Gastrocnemius medialis (tissue), 4 donors: ENCODE measurements at regions not wholly inside any gene's neighbourhood (a gene's known extent, or its start where the extent isn't known, plus 50 kb on each side); places are given as distances from the start of the nearest gene placed in this dataset.

Experiments used
- ATAC-seq, 2 donors: fragments of 150-250 bp; one replicate each; pipeline ENCODE4 v1.9.1; 2016
- DNase-seq, 2 donors: peaks; one replicate each; pipeline ENCODE4 v3.0.0-alpha.2; 2019
- H3K27ac ChIP-seq, 4 donors: fragments of 200-600 bp; sonication (generic); 1 replicate in 1 of 4; 2 replicates in 3 of 4; pipeline ENCODE4 v1.5.1; 2016 to 2018; ENCODE audit warnings: mild to moderate bottlenecking in 2 of 4, moderate library complexity in 1 of 4
- H3K27me3 ChIP-seq, 3 donors: fragments of 200-600 bp; sonication (generic) in 2 of 3; 1 replicate in 1 of 3; 2 replicates in 2 of 3; pipeline versions ENCODE4 v1.5.1 to v1.6.0; 2016 to 2019; ENCODE audit warnings: mild to moderate bottlenecking in 1 of 3, moderate library complexity in 1 of 3
- H3K36me3 ChIP-seq, 2 donors: fragments of 200-600 bp; sonication (generic) in 1 of 2; one replicate each; pipeline ENCODE4 v1.5.1; 2017 to 2018
- H3K4me1 ChIP-seq, 2 donors: fragments of 200-600 bp; sonication (generic) in 1 of 2; one replicate each; pipeline ENCODE4 v1.5.1; 2016 to 2017; ENCODE audit warnings: mild to moderate bottlenecking in 2 of 2
- H3K4me3 ChIP-seq, 4 donors: fragments of 200-600 bp; sonication (generic) in 3 of 4; 1 replicate in 1 of 4; 2 replicates in 3 of 4; pipeline ENCODE4 v1.5.1; 2016 to 2019; ENCODE audit warnings: mild to moderate bottlenecking in 2 of 4
- H3K9me3 ChIP-seq, 3 donors: fragments of 200-600 bp; sonication (generic) in 2 of 3; 1 replicate in 1 of 3; 2 replicates in 2 of 3; pipeline ENCODE4 v1.5.1; 2016 to 2019
- POLR2A ChIP-seq, 2 donors: fragments of 450-650 bp; IDR thresholded peaks; one replicate each; pipeline ENCODE4 v1.6.1; 2017; ENCODE audit warnings: antibody characterized with exemption in 2 of 2, mild to moderate bottlenecking in 2 of 2, moderate library complexity in 2 of 2
- in situ Hi-C, 4 donors: fragments of 200-750 bp; cut with MboI; loops; one replicate each; pipeline versions ENCODE4 v1.15.0 to v1.8.0; 2017; ENCODE audit warnings: low sequenced_read_pairs in 4 of 4
- intact Hi-C: fragments of 100-400 bp; cut with DNase I; formaldehyde crosslinking; loops from one replicate; pipeline ENCODE4 v1.15.1; 2023; ENCODE audit warnings: low total_unique reads
- TF ChIP-seq, protein P1 (sequence below), 5 experiments: fragments of 450-650 bp in 3 of 5; fragments of 200-600 bp in 2 of 5; sonication (generic) in 2 of 5; IDR thresholded peaks in 4 of 5; conservative IDR thresholded peaks in 1 of 5; 1 replicate in 4 of 5; 2 replicates in 1 of 5; pipeline ENCODE4 v1.5.1; 2016 to 2019; ENCODE audit warnings: antibody characterized with exemption in 5 of 5, mild to moderate bottlenecking in 3 of 5, moderate library complexity in 3 of 5

- H3K27ac ChIP-seq = no peak overlapping the region
- H3K9me3 ChIP-seq = no peaks in the 10 kb centered on the region
- intact Hi-C loops (no loop called here), in situ Hi-C loops (no loop called here)
- H3K36me3 ChIP-seq = no peaks in the 10 kb centered on the region
- ATAC-seq (no peak), DNase-seq (no peak)
- H3K4me1 ChIP-seq = no peaks in the 10 kb centered on the region
- no peak overlapping the region for H3K4me3 ChIP-seq
- H3K27me3 ChIP-seq = no peaks in the 10 kb centered on the region
- TF ChIP-seq, protein P1, sequence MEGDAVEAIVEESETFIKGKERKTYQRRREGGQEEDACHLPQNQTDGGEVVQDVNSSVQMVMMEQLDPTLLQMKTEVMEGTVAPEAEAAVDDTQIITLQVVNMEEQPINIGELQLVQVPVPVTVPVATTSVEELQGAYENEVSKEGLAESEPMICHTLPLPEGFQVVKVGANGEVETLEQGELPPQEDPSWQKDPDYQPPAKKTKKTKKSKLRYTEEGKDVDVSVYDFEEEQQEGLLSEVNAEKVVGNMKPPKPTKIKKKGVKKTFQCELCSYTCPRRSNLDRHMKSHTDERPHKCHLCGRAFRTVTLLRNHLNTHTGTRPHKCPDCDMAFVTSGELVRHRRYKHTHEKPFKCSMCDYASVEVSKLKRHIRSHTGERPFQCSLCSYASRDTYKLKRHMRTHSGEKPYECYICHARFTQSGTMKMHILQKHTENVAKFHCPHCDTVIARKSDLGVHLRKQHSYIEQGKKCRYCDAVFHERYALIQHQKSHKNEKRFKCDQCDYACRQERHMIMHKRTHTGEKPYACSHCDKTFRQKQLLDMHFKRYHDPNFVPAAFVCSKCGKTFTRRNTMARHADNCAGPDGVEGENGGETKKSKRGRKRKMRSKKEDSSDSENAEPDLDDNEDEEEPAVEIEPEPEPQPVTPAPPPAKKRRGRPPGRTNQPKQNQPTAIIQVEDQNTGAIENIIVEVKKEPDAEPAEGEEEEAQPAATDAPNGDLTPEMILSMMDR (IDR thresholded peaks at IDR 0.05 in 4 of 5, conservative IDR thresholded peaks at IDR 0.05 in 1 of 5) = no peak
- no peak for TF ChIP-seq POLR2A (IDR thresholded peaks at IDR 0.05)
These were observed 56.7 kb downstream of the P2RY1 start for GRCh38 chr3:152891678-152892077.

DNA sequence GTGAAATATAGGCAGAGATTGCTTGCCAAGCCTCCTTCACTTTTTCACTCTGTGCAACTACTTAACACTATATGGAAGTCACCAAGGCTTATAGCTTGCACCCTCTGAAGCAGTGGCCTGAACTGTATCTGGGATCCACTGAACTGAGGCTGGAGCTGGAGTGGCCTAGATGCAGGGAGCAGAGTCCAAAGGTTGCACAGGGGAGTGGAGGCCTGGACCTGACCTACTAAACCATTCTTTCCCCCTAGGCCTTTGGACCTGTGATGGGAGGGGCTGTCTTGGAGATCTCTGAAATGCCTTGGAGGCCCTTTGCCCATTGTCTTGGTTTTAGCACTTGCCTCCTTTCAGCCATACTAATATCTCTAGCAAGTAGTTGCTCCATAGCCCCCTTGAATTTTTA lies 57.5 kb downstream of the P2RY1 start:
- no peak overlapping the region for H3K27ac ChIP-seq
- in situ Hi-C loops (no loop called here), intact Hi-C loops (no loop called here)
- H3K4me1 ChIP-seq = no peaks in the 10 kb centered on the region
- no peaks in the 10 kb centered on the region for H3K9me3 ChIP-seq
- no peaks in the 10 kb centered on the region for H3K36me3 ChIP-seq
- DNase-seq = no peak
- H3K27me3 ChIP-seq = no peaks in the 10 kb centered on the region
- no peak for ATAC-seq
- TF ChIP-seq POLR2A (IDR thresholded peaks at IDR 0.05) = no peak
- TF ChIP-seq, protein P1 (IDR thresholded peaks at IDR 0.05 in 4 of 5, conservative IDR thresholded peaks at IDR 0.05 in 1 of 5) = no peak
- H3K4me3 ChIP-seq = no peak overlapping the region

- H3K9me3 ChIP-seq = no peaks in the 10 kb centered on the region
- DNase-seq = no peak
- H3K27ac ChIP-seq = no peak overlapping the region
- no peak for ATAC-seq
- H3K27me3 ChIP-seq = no peaks in the 10 kb centered on the region
- no peak overlapping the region for H3K4me3 ChIP-seq
- intact Hi-C loops (no loop called here), in situ Hi-C loops (no loop called here)
- H3K4me1 ChIP-seq = no peaks in the 10 kb centered on the region
- no peaks in the 10 kb centered on the region for H3K36me3 ChIP-seq
- TF ChIP-seq POLR2A (IDR thresholded peaks at IDR 0.05) = no peak
- TF ChIP-seq, protein P1 (IDR thresholded peaks at IDR 0.05 in 4 of 5, conservative IDR thresholded peaks at IDR 0.05 in 1 of 5) = no peak
These were observed 58.7 kb downstream of the P2RY1 start for GRCh38 chr3:152893647-152894046.

GRCh38 chr3:152899306-152899705 lies 64.4 kb downstream of the P2RY1 start:
- Histone ChIP-seq H3K27ac (no peak overlapping the region), H3K36me3 (no peaks in the 10 kb centered on the region), H3K27me3 (no peaks in the 10 kb centered on the region), H3K9me3 (no peaks in the 10 kb centered on the region), H3K4me3 (no peak overlapping the region), H3K4me1 (no peaks in the 10 kb centered on the region)
- TF ChIP-seq POLR2A (IDR thresholded peaks at IDR 0.05) = no peak
- TF ChIP-seq, protein P1 (IDR thresholded peaks at IDR 0.05 in 4 of 5, conservative IDR thresholded peaks at IDR 0.05 in 1 of 5) = no peak
- ATAC-seq = no peak
- intact Hi-C loops = no loop called here
- in situ Hi-C loops = no loop called here
- no peak for DNase-seq

DNA sequence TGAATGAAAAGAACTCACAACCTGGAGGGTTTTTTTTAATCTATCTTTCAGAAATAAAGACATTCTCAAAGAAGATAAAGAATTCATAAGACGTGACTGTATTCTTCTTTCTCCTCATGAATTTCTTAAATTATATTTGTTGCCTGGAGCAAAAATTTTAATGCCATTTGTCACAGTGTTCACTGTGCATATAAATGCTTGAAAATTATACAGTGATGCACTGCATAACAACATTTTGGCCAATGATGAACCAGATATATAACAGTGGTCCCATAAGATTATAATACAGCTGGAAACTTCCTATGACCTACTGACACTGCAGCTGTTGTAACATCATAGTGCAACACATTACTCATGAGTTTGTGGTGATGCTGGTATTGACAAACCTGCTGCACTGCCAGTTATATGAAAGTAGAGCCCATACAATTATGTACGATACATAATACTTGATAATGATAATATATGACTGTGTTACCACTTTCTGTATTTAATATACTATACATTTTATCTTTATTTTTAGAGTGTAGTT lies 67.3 kb downstream of the P2RY1 start:
- H3K4me3 ChIP-seq = no peak overlapping the region
- in situ Hi-C loops (no loop called here), intact Hi-C loops (no loop called here)
- H3K36me3 ChIP-seq = no peaks in the 10 kb centered on the region
- no peak overlapping the region for H3K27ac ChIP-seq
- ATAC-seq = no peak
- TF ChIP-seq, protein P1 (IDR thresholded peaks at IDR 0.05 in 4 of 5, conservative IDR thresholded peaks at IDR 0.05 in 1 of 5) = no peak
- TF ChIP-seq POLR2A (IDR thresholded peaks at IDR 0.05) = no peak
- no peaks in the 10 kb centered on the region for H3K4me1 ChIP-seq
- no peaks in the 10 kb centered on the region for H3K9me3 ChIP-seq
- DNase-seq = no peak
- H3K27me3 ChIP-seq = no peaks in the 10 kb centered on the region
